GM12865 (cell line): ENCODE measurements at regions not wholly inside any gene's neighbourhood (a gene's known extent, or its start where the extent isn't known, plus 50 kb on each side); places are given as distances from the start of the nearest gene placed in this dataset.
"Not testable (repeated sequence)": the region's sequence is repeated elsewhere in the genome, so short reads cannot be mapped to it uniquely, and the experiment has no call there.

ENCODE experiments used
- DNase-seq: peaks from one replicate; pipeline ENCODE4 v3.0.0; 2010; ENCODE audit warnings: low read depth
- H3K4me3 ChIP-seq: 2 replicates; pipeline ENCODE4 v1.5.1; 2011; ENCODE audit warnings: mild to moderate bottlenecking, low read depth, low read length, control low read depth
- CTCF ChIP-seq: IDR thresholded peaks from 2 replicates; pipeline ENCODE4 v1.5.1; 2011; ENCODE audit warnings: low read length, control low read depth, low read depth, inconsistent platforms; ENCODE audit not compliant: insufficient read depth; ENCODE audit errors: missing control alignments

GRCh38 chr14:43677581-43677980 lies 829.5 kb downstream of the FSCB start:
- H3K4me3 ChIP-seq, result no peak overlapping the region
- no peak for DNase-seq
- TF ChIP-seq CTCF, result no peak

GRCh38 chr14:43674273-43674672 lies 832.8 kb downstream of the FSCB start:
- no peak for TF ChIP-seq CTCF
- DNase-seq, result no peak
- no peak overlapping the region for H3K4me3 ChIP-seq

GRCh38 chr14:43671716-43672485 lies 835.2 kb downstream of the FSCB start:
- no peak for TF ChIP-seq CTCF
- no peak for DNase-seq
- no peak overlapping the region for H3K4me3 ChIP-seq

DNA sequence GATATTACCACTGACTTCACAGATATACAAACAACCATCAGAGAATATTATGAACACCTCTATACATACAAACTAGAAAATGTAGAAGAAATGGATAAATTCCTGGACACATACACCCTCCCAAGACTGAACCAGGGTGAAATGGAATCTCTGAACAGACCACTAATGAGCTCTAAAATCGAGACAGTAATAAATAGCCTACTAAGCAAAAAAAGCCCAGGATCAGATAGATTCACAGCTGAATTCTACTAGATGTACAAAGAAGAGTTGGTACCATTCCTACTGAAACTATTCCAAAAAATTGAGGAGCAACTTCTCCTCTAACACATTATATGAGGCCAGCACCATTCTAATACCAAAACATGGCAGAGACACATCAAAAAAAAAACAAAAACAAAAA lies 837.7 kb downstream of the FSCB start:
- TF ChIP-seq CTCF, result no peak
- DNase-seq, result no peak
- no peak overlapping the region for H3K4me3 ChIP-seq

DNA sequence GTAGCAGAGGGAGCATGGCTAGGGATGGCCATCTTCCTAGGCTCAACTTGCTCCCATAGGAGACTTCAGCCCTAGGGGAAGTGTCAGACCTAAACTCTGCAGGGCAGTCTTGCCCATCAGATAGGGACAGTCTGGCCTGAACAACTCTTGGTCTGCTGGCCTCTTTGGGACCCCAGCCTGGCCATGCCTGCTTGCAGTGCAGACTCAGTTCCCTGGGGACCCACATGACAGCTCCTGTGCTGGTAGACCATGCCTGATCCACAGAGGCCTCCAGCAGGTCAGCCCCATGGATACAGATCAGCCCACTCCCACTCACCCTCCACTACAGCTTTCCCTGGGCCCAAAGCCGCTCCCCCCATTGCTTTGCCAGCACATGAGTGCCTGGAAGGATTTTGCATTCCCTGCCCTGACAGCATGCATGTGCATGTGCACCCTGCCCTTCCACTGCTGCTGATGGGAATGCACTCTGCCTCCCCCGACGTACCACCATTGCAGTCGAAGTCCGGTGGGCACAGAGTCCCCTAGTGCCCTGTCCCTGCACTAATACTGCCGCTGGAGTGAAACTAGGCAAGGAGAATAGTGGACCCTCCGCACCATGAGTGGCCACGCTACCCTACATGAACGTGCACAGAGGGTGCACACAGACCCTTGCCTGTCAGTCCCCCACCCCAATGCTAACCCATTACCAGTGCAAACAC lies 841.4 kb downstream of the FSCB start:
- no peak for TF ChIP-seq CTCF
- DNase-seq, result no peak
- no peak overlapping the region for H3K4me3 ChIP-seq

- not testable (repeated sequence) for H3K4me3 ChIP-seq, DNase-seq
Observed at GRCh38 chr14:43655194-43655593, 851.9 kb downstream of the FSCB start.

GRCh38 chr14:43651896-43652295 lies 855.2 kb downstream of the FSCB start:
- no peak for TF ChIP-seq CTCF
- H3K4me3 ChIP-seq, result no peak overlapping the region
- DNase-seq, result no peak
